ENCODE measurements at regions not wholly inside any gene's neighbourhood (a gene's known extent, or its start where the extent isn't known, plus 50 kb on each side); places are given as distances from the start of the nearest gene placed in this dataset.

DNA sequence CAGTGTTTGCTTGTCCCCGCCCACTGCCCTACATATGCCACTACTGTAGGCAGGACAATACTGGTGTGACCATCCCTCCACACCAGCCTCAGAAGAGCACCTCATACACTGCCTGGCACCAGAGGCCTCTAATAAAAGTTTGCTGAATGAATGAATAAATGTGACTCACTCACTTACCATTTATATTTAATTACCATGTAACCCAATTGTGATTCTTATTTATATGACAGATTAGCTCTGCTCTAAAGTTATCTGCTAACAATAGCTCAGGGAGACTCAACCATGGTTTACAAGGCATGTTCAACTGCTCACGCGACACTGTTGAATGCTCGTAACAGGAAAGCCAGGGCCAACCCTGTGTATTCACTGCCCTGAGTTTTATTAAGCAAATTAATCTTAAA lies 66.0 kb upstream of the DOCK9 start:
- TF ChIP-seq ZFX (IDR thresholded peaks at IDR 0.05) (no peak), POLR2AphosphoS5 (IDR thresholded peaks at IDR 0.05; ENCODE audit: low read depth, low read length) (no peak), SIN3A (IDR thresholded peaks at IDR 0.05; ENCODE audit: low read depth) (no peak), EZH2phosphoT487 (IDR thresholded peaks at IDR 0.05; ENCODE audit: borderline replicate concordance) (no peak), POLR2A (IDR thresholded peaks at IDR 0.05; ENCODE audit: borderline replicate concordance, extremely low read depth, insufficient read depth, insufficient read length) (no peak), EZH2 (IDR thresholded peaks at IDR 0.05) (no peak), CEBPB (IDR thresholded peaks at IDR 0.05; ENCODE audit: low read depth) (no peak)
- TF ChIP-seq, protein P1, sequence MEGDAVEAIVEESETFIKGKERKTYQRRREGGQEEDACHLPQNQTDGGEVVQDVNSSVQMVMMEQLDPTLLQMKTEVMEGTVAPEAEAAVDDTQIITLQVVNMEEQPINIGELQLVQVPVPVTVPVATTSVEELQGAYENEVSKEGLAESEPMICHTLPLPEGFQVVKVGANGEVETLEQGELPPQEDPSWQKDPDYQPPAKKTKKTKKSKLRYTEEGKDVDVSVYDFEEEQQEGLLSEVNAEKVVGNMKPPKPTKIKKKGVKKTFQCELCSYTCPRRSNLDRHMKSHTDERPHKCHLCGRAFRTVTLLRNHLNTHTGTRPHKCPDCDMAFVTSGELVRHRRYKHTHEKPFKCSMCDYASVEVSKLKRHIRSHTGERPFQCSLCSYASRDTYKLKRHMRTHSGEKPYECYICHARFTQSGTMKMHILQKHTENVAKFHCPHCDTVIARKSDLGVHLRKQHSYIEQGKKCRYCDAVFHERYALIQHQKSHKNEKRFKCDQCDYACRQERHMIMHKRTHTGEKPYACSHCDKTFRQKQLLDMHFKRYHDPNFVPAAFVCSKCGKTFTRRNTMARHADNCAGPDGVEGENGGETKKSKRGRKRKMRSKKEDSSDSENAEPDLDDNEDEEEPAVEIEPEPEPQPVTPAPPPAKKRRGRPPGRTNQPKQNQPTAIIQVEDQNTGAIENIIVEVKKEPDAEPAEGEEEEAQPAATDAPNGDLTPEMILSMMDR (IDR thresholded peaks at IDR 0.05 in 2 of 3, conservative IDR thresholded peaks at IDR 0.05 in 1 of 3; ENCODE audit: borderline replicate concordance in 1 of 3, insufficient read depth in 1 of 3, low read depth in 2 of 3, low read length in 2 of 3): no peak
- TF ChIP-seq, protein P2, sequence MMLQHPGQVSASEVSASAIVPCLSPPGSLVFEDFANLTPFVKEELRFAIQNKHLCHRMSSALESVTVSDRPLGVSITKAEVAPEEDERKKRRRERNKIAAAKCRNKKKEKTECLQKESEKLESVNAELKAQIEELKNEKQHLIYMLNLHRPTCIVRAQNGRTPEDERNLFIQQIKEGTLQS (IDR thresholded peaks at IDR 0.05): no peak

All from HCT116 (cell line).